Peyer's patch (tissue), 4 donors: ENCODE measurements at regions not wholly inside any gene's neighbourhood (a gene's known extent, or its start where the extent isn't known, plus 50 kb on each side); places are given as distances from the start of the nearest gene placed in this dataset.

ENCODE experiments used
- POLR2A ChIP-seq, 2 donors: fragments of 450-650 bp; IDR thresholded peaks; one replicate each; pipeline ENCODE4 v1.5.1; 2017; ENCODE audit warnings: antibody characterized with exemption in 2 of 2, mild to moderate bottlenecking in 2 of 2, moderate library complexity in 2 of 2
- TF ChIP-seq, protein P1 (sequence below), 6 experiments: fragments of 450-650 bp in 4 of 6; fragments of 200-600 bp in 2 of 6; sonication (generic) in 1 of 6; IDR thresholded peaks; one replicate each; pipeline ENCODE4 v1.5.1; 2017 to 2019; ENCODE audit warnings: antibody characterized with exemption in 6 of 6, mild to moderate bottlenecking in 3 of 6, moderate library complexity in 1 of 6

DNA sequence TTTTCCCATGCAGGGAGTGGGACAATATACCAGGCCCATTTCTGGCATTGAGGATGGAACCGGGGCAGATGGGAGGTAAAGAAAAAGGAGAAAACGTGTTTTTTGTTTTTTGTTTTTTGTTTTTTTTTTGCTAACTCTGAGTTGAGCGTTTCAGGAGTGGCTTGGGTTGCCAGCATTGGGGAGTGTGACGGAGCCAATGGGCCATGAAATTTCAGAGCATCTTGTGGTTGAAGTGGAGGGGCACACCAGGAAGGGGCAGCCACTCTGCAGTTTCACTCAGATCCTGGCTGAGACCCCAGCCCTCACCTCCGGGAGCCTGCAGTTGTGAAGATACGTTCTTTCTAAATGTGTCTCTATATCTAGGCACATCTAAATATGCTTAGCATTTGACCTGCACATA, 240.5 kb downstream of the TLE3 start:
- TF ChIP-seq, protein P1, sequence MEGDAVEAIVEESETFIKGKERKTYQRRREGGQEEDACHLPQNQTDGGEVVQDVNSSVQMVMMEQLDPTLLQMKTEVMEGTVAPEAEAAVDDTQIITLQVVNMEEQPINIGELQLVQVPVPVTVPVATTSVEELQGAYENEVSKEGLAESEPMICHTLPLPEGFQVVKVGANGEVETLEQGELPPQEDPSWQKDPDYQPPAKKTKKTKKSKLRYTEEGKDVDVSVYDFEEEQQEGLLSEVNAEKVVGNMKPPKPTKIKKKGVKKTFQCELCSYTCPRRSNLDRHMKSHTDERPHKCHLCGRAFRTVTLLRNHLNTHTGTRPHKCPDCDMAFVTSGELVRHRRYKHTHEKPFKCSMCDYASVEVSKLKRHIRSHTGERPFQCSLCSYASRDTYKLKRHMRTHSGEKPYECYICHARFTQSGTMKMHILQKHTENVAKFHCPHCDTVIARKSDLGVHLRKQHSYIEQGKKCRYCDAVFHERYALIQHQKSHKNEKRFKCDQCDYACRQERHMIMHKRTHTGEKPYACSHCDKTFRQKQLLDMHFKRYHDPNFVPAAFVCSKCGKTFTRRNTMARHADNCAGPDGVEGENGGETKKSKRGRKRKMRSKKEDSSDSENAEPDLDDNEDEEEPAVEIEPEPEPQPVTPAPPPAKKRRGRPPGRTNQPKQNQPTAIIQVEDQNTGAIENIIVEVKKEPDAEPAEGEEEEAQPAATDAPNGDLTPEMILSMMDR (IDR thresholded peaks at IDR 0.05): no peak
- no peak for TF ChIP-seq POLR2A (IDR thresholded peaks at IDR 0.05)
